H9 (cell line): ENCODE measurements at regions not wholly inside any gene's neighbourhood (a gene's known extent, or its start where the extent isn't known, plus 50 kb on each side); places are given as distances from the start of the nearest gene placed in this dataset.

ENCODE experiments used
- DNase-seq: peaks from one replicate; pipeline ENCODE4 v3.0.0-alpha.2; 2017
- H2AFZ ChIP-seq: one replicate; pipeline ENCODE4 v1.6.1; 2013; ENCODE audit warnings: mild to moderate bottlenecking, low read length, control low read depth, moderate library complexity
- H2AK5ac ChIP-seq: 2 replicates; pipeline ENCODE4 v1.6.1; 2013; ENCODE audit warnings: low read length, control low read depth, mixed read lengths; ENCODE audit not compliant: insufficient read length
- H2BK120ac ChIP-seq: one replicate; pipeline ENCODE4 v1.6.1; 2013; ENCODE audit warnings: low read depth, mild to moderate bottlenecking, low read length, control low read depth, inconsistent platforms; ENCODE audit not compliant: poor library complexity, severe bottlenecking
- H2BK12ac ChIP-seq: 2 replicates; pipeline ENCODE4 v1.6.1; 2013; ENCODE audit warnings: low read length, control low read depth, mixed read lengths, low read depth; ENCODE audit not compliant: insufficient read length
- H2BK15ac ChIP-seq: 2 replicates; pipeline ENCODE4 v1.6.1; 2013; ENCODE audit warnings: low read depth, low read length, control low read depth
- H2BK20ac ChIP-seq: one replicate; pipeline ENCODE4 v1.6.1; 2013; ENCODE audit warnings: low read depth, mild to moderate bottlenecking, low read length, control low read depth, inconsistent platforms; ENCODE audit not compliant: poor library complexity, severe bottlenecking
- H2BK5ac ChIP-seq: 2 replicates; pipeline ENCODE4 v1.6.1; 2013; ENCODE audit warnings: low read length, control low read depth, mixed read lengths; ENCODE audit not compliant: insufficient read length
- H3K14ac ChIP-seq: 2 replicates; pipeline ENCODE4 v1.6.1; 2013; ENCODE audit warnings: low read length, control low read depth; ENCODE audit not compliant: insufficient read depth
- H3K18ac ChIP-seq: 2 replicates; pipeline ENCODE4 v1.6.1; 2013; ENCODE audit warnings: low read depth, mild to moderate bottlenecking, mixed read lengths, low read length, control low read depth; ENCODE audit not compliant: insufficient read length
- H3K23ac ChIP-seq: 2 replicates; pipeline ENCODE4 v1.6.1; 2013; ENCODE audit warnings: low read length, control low read depth, mixed read lengths, low read depth; ENCODE audit not compliant: insufficient read length
- H3K23me2 ChIP-seq: 2 replicates; pipeline ENCODE4 v1.6.1; 2013; ENCODE audit warnings: low read depth, mild to moderate bottlenecking, mixed read lengths, low read length, control low read depth; ENCODE audit not compliant: insufficient read length, poor library complexity, severe bottlenecking
- H3K27ac ChIP-seq: 2 replicates; pipeline ENCODE4 v1.5.1; 2013; ENCODE audit warnings: low read length, control low read depth, mixed read lengths, low read depth; ENCODE audit not compliant: insufficient read length
- H3K27me3 ChIP-seq: 2 replicates; pipeline ENCODE4 v1.6.1; 2013; ENCODE audit warnings: low read length, control low read depth, inconsistent platforms; ENCODE audit not compliant: insufficient read depth
- H3K4ac ChIP-seq: 2 replicates; pipeline ENCODE4 v1.6.1; 2013; ENCODE audit warnings: low read depth, mild to moderate bottlenecking, control low read depth, inconsistent platforms, low read length, moderate library complexity
- H3K4me1 ChIP-seq: 2 replicates; pipeline ENCODE4 v1.6.1; 2013; ENCODE audit warnings: low read length, control low read depth, inconsistent platforms; ENCODE audit not compliant: insufficient read depth
- H3K4me2 ChIP-seq: 2 replicates; pipeline ENCODE4 v1.6.1; 2013; ENCODE audit warnings: low read length, control low read depth, mixed read lengths; ENCODE audit not compliant: insufficient read length, insufficient read depth
- H3K56ac ChIP-seq: 2 replicates; pipeline ENCODE4 v1.6.1; 2013; ENCODE audit warnings: low read depth, mild to moderate bottlenecking, mixed read lengths, low read length, control low read depth; ENCODE audit not compliant: insufficient read length
- H3K79me1 ChIP-seq: 2 replicates; pipeline ENCODE4 v1.6.1; 2013; ENCODE audit warnings: low read depth, mild to moderate bottlenecking, moderate library complexity, low read length, control low read depth, inconsistent platforms; ENCODE audit not compliant: insufficient read depth, poor library complexity, severe bottlenecking
- H3K79me2 ChIP-seq: 2 replicates; pipeline ENCODE4 v1.6.1; 2013; ENCODE audit warnings: low read length, control low read depth, inconsistent platforms; ENCODE audit not compliant: insufficient read depth
- H3K9ac ChIP-seq: 2 replicates; pipeline ENCODE4 v1.6.1; 2013; ENCODE audit warnings: low read length, control low read depth, mixed read lengths; ENCODE audit not compliant: insufficient read length; ENCODE audit errors: extremely low read depth
- H3K9me3 ChIP-seq: one replicate; pipeline ENCODE4 v1.6.1; 2013; ENCODE audit warnings: low read depth, low read length, inconsistent platforms; ENCODE audit not compliant: control insufficient read depth
- H3T11ph ChIP-seq: one replicate; pipeline ENCODE4 v1.6.1; 2013; ENCODE audit warnings: mild to moderate bottlenecking, low read length, control low read depth, inconsistent platforms
- H4K20me1 ChIP-seq: one replicate; pipeline ENCODE4 v1.6.1; 2013; ENCODE audit not compliant: control insufficient read depth, insufficient read length, insufficient read depth
- H4K5ac ChIP-seq: 2 replicates; pipeline ENCODE4 v1.6.1; 2013; ENCODE audit warnings: low read depth, mild to moderate bottlenecking, mixed read lengths, low read length, control low read depth; ENCODE audit not compliant: insufficient read length
- H4K8ac ChIP-seq: replicated peaks from 2 replicates; pipeline ENCODE4 v1.6.1; 2013; ENCODE audit warnings: low read length, control low read depth, mixed read lengths, low read depth; ENCODE audit not compliant: insufficient read length
- H4K91ac ChIP-seq: 2 replicates; pipeline ENCODE4 v1.6.1; 2013; ENCODE audit warnings: low read depth, mild to moderate bottlenecking, moderate library complexity, mixed read lengths, low read length, control low read depth; ENCODE audit not compliant: insufficient read length
- H3K27ac Mint-ChIP-seq, 3 experiments: 2 replicates in 2 of 3; 3 replicates in 1 of 3; pipeline ENCODE4 v1.8.0; 2020 to 2021; ENCODE audit warnings: mixed read lengths in 3 of 3, mild to moderate bottlenecking in 1 of 3, moderate library complexity in 1 of 3
- H3K27me3 Mint-ChIP-seq: 2 replicates; pipeline ENCODE4 v1.8.0; 2021; ENCODE audit warnings: low read depth, mild to moderate bottlenecking, moderate library complexity, mixed read lengths
- H3K36me3 Mint-ChIP-seq, 3 experiments: 2 replicates in 2 of 3; 3 replicates in 1 of 3; pipeline ENCODE4 v1.8.0; 2020 to 2021; ENCODE audit warnings: low read depth in 3 of 3, mixed read lengths in 3 of 3; ENCODE audit not compliant: insufficient read depth in 1 of 3
- H3K4me1 Mint-ChIP-seq, 2 experiments: 2 replicates each; pipeline ENCODE4 v1.8.0; 2020; ENCODE audit warnings: mixed read lengths in 2 of 2
- H3K4me3 Mint-ChIP-seq, 2 experiments: 2 replicates in 1 of 2; 3 replicates in 1 of 2; pipeline ENCODE4 v1.8.0; 2020 to 2021; ENCODE audit warnings: mild to moderate bottlenecking in 2 of 2, mixed read lengths in 2 of 2, moderate library complexity in 1 of 2
- H3K9me3 Mint-ChIP-seq, 2 experiments: 2 replicates in 1 of 2; 3 replicates in 1 of 2; pipeline ENCODE4 v1.8.0; 2020; ENCODE audit warnings: mild to moderate bottlenecking in 2 of 2, mixed read lengths in 2 of 2, moderate library complexity in 1 of 2
- WGBS: extraction: QIAGEN DNeasy Blood & Tissue Kit; methylation state at CpG from one replicate; pipeline ENCODE4 v1.1.7; 2013; ENCODE audit warnings: missing lambda C conversion rate, low lambda C conversion rate, mixed read lengths; ENCODE audit not compliant: insufficient read length; ENCODE audit errors: extremely low coverage; 5-methylcytosine and 5-hydroxymethylcytosine counted together
- TF ChIP-seq, protein P1 (sequence below): fragments of 200-600 bp; sonication (generic); conservative IDR thresholded peaks from 3 replicates; pipeline ENCODE4 v1.8.0; 2021; ENCODE audit warnings: antibody characterized with exemption, mild to moderate bottlenecking

GRCh38 chr13:44669534-44669933 is 93.4 kb upstream of the TSC22D1 start:
- H3K27ac ChIP-seq = no peak overlapping the region
- no peaks in the 10 kb centered on the region for H3K4me1 ChIP-seq
- H3K18ac ChIP-seq = no peak overlapping the region
- H3K9me3 ChIP-seq = no peaks in the 10 kb centered on the region
- no peak overlapping the region for H3T11ph ChIP-seq
- Mint-ChIP-seq H3K4me3 (no peak overlapping the region), H3K9me3 (no peaks in the 10 kb centered on the region), H3K27ac (no peak overlapping the region), H3K27me3 (no peaks in the 10 kb centered on the region), H3K36me3 (no peaks in the 10 kb centered on the region), H3K4me1 (peaks cover 12% of the 10 kb centered on the region in 2 experiments)
- no peak overlapping the region for H3K56ac ChIP-seq
- H3K4ac ChIP-seq = no peak overlapping the region
- TF ChIP-seq, protein P1, sequence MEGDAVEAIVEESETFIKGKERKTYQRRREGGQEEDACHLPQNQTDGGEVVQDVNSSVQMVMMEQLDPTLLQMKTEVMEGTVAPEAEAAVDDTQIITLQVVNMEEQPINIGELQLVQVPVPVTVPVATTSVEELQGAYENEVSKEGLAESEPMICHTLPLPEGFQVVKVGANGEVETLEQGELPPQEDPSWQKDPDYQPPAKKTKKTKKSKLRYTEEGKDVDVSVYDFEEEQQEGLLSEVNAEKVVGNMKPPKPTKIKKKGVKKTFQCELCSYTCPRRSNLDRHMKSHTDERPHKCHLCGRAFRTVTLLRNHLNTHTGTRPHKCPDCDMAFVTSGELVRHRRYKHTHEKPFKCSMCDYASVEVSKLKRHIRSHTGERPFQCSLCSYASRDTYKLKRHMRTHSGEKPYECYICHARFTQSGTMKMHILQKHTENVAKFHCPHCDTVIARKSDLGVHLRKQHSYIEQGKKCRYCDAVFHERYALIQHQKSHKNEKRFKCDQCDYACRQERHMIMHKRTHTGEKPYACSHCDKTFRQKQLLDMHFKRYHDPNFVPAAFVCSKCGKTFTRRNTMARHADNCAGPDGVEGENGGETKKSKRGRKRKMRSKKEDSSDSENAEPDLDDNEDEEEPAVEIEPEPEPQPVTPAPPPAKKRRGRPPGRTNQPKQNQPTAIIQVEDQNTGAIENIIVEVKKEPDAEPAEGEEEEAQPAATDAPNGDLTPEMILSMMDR = no peak
- H3K9ac ChIP-seq = no peak overlapping the region
- H3K14ac ChIP-seq = no peak overlapping the region
- no peak overlapping the region for H2BK20ac ChIP-seq
- no peak overlapping the region for H3K4me2 ChIP-seq
- no peak overlapping the region for H2BK15ac ChIP-seq
- H3K27me3 ChIP-seq = no peaks in the 10 kb centered on the region
- no peak overlapping the region for H2BK120ac ChIP-seq
- no peak overlapping the region for H3K23ac ChIP-seq
- no peak for DNase-seq
- no peak overlapping the region for H4K91ac ChIP-seq
- no peak overlapping the region for H2BK12ac ChIP-seq
- no peaks in the 10 kb centered on the region for H3K79me1 ChIP-seq
- no peak overlapping the region for H2AFZ ChIP-seq
- H3K23me2 ChIP-seq = no peaks in the 10 kb centered on the region
- no peaks in the 10 kb centered on the region for H4K20me1 ChIP-seq
- no peak overlapping the region for H2BK5ac ChIP-seq
- WGBS = no CpG with 5 or more reads among the region's 4 CpGs
- H4K8ac ChIP-seq = no peak overlapping the region
- H2AK5ac ChIP-seq = no peak overlapping the region
- H3K79me2 ChIP-seq = no peaks in the 10 kb centered on the region
- no peak overlapping the region for H4K5ac ChIP-seq
